Vagina (tissue), 2 donors: ENCODE measurements at regions not wholly inside any gene's neighbourhood (a gene's known extent, or its start where the extent isn't known, plus 50 kb on each side); places are given as distances from the start of the nearest gene placed in this dataset.

Source experiments
- DNase-seq, 2 donors: peaks; one replicate each; pipeline ENCODE4 v3.0.0-alpha.2; 2017; ENCODE audit errors: extremely low spot score in 2 of 2
- H3K27ac ChIP-seq: fragments of 200-600 bp; sonication (generic); one replicate; pipeline ENCODE4 v1.5.1; 2019
- H3K27me3 ChIP-seq: fragments of 200-600 bp; sonication (generic); one replicate; pipeline ENCODE4 v1.5.1; 2019
- H3K36me3 ChIP-seq, 2 donors: fragments of 200-600 bp; sonication (generic); one replicate each; pipeline ENCODE4 v1.5.1; 2017 to 2019
- H3K4me1 ChIP-seq: fragments of 200-600 bp; sonication (generic); one replicate; pipeline ENCODE4 v1.5.1; 2019
- H3K4me3 ChIP-seq, 2 donors: fragments of 200-600 bp; sonication (generic); 1 replicate in 1 of 2; 2 replicates in 1 of 2; pipeline ENCODE4 v1.5.1; 2016 to 2019
- H3K9me3 ChIP-seq: fragments of 200-600 bp; sonication (generic); one replicate; pipeline ENCODE4 v1.5.1; 2019
- POLR2A ChIP-seq, 2 donors: fragments of 450-650 bp; IDR thresholded peaks; one replicate each; pipeline ENCODE4 v1.6.1; 2017; ENCODE audit warnings: antibody characterized with exemption in 2 of 2, mild to moderate bottlenecking in 2 of 2, moderate library complexity in 2 of 2
- POLR2AphosphoS5 ChIP-seq, 2 donors: sonication (generic); formaldehyde crosslinking; IDR thresholded peaks; one replicate each; pipeline ENCODE4 v1.9.0; 2017; ENCODE audit warnings: antibody characterized with exemption in 2 of 2, mild to moderate bottlenecking in 2 of 2, low read depth in 1 of 2; ENCODE audit not compliant: insufficient read depth in 1 of 2
- intact Hi-C: fragments of 100-400 bp; cut with DNase I; formaldehyde crosslinking; loops from one replicate; pipeline ENCODE4 v1.15.1; 2023
- TF ChIP-seq, protein P1 (sequence below), 3 experiments: fragments of 450-650 bp in 2 of 3; fragments of 200-600 bp in 1 of 3; sonication (generic) in 1 of 3; IDR thresholded peaks; one replicate each; pipeline ENCODE4 v1.5.1; 2017 to 2019; ENCODE audit warnings: antibody characterized with exemption in 3 of 3, mild to moderate bottlenecking in 2 of 3, moderate library complexity in 2 of 3

DNA sequence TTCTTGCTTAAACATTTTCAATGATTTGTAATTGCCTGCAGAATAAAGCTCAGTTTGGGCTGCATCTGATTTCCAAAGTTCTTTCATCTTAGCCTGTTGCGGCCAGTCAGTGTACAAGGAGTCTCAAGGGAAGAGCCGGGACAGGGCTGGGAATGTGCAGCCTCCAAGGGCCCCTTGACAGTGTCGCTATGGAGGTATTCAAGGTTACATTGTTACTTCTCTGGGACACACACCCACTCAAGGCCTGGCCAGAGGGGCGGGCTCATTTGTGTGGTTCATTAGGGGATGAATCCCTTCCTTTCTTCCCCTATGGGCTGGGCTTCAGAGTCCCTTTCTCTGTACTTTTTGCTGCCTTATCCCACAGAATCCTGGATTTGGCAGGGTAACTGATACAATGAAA is 107.6 kb upstream of the CSF3R start:
- no peak overlapping the region for H3K27ac ChIP-seq
- H3K36me3 ChIP-seq: no peaks in the 10 kb centered on the region
- DNase-seq: no peak
- no peak overlapping the region for H3K4me3 ChIP-seq
- intact Hi-C loops: no loop called here
- H3K27me3 ChIP-seq: no peaks in the 10 kb centered on the region
- TF ChIP-seq, protein P1, sequence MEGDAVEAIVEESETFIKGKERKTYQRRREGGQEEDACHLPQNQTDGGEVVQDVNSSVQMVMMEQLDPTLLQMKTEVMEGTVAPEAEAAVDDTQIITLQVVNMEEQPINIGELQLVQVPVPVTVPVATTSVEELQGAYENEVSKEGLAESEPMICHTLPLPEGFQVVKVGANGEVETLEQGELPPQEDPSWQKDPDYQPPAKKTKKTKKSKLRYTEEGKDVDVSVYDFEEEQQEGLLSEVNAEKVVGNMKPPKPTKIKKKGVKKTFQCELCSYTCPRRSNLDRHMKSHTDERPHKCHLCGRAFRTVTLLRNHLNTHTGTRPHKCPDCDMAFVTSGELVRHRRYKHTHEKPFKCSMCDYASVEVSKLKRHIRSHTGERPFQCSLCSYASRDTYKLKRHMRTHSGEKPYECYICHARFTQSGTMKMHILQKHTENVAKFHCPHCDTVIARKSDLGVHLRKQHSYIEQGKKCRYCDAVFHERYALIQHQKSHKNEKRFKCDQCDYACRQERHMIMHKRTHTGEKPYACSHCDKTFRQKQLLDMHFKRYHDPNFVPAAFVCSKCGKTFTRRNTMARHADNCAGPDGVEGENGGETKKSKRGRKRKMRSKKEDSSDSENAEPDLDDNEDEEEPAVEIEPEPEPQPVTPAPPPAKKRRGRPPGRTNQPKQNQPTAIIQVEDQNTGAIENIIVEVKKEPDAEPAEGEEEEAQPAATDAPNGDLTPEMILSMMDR (IDR thresholded peaks at IDR 0.05): no peak
- no peak for TF ChIP-seq POLR2AphosphoS5 (IDR thresholded peaks at IDR 0.05; ENCODE audit: insufficient read depth in 1 of 2, low read depth in 1 of 2)
- TF ChIP-seq POLR2A (IDR thresholded peaks at IDR 0.05): no peak
- no peaks in the 10 kb centered on the region for H3K9me3 ChIP-seq
- H3K4me1 ChIP-seq: no peaks in the 10 kb centered on the region

DNA sequence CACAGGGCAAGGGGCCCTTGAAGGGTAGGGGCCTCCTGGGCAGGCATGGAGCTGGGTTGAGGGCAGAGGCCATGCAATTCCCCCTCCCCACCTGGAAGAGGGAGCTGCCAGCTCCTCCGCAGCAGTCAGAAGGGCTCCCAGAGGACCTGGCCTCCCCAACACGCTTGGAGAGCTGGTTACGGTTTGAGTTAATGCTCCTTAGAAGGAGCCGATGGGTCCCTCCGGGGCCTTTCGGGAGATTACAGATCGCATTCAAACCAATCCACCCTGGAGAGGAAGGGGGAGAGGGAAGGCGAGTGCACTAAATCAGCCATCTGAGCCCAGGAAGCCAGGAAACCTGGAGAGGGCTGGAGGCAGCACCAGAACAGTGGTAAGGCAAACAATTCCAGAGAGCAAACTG is 106.3 kb upstream of the CSF3R start:
- H3K27ac ChIP-seq: no peak overlapping the region
- H3K36me3 ChIP-seq: no peaks in the 10 kb centered on the region
- H3K27me3 ChIP-seq: no peaks in the 10 kb centered on the region
- TF ChIP-seq POLR2A (IDR thresholded peaks at IDR 0.05) (no peak), POLR2AphosphoS5 (IDR thresholded peaks at IDR 0.05; ENCODE audit: insufficient read depth in 1 of 2, low read depth in 1 of 2) (no peak)
- TF ChIP-seq, protein P1 (IDR thresholded peaks at IDR 0.05): no peak
- no peaks in the 10 kb centered on the region for H3K4me1 ChIP-seq
- no peak overlapping the region for H3K4me3 ChIP-seq
- intact Hi-C loops: no loop called here
- H3K9me3 ChIP-seq: no peaks in the 10 kb centered on the region
- no peak for DNase-seq

DNA sequence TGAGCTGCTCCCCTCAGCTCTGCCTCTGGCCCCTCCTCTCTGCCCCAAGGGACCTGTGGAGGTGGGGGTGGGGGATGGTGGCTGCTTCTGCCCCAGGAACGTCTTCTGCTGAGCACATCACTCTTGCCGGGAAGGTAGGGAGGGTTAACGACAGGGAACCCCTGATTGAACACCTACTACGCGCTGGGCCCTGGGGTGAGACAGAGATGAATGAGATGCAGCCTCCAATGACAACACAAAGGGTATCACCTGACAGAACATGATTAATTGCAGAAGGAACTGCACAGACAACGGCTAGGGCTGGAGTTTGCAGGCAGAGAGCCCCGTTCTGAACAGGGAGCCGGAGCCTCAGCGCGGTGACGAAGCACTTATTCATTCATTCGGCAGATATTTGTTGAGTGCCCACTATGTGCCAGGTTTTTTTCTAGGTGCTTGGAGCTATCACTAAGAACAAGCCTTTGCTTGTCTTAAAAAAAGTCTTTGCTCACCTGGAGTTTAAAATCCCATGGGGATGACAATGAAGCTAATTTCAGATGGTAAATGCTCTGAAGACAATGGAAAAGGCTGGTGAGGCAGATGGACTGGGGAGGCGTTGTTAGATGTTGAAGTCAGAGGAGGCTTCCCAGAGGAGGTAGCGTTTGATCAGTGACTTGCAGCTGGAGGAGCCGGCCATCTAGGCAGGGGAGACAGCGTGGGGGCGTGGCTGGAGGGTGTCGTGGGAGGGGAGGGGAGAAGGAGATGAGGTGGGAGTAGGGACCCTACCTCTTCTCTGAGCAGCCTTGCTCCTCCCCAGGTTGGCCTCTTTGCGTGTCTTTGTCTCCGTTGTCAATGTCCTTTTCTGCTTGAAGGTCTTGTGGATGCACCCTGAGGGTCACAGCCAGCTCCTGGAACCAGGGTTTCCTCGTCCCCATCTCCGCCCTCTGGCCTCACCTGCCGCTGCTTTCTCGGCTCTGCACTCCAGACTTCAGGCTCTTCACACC is 103.1 kb upstream of the CSF3R start:
- Histone ChIP-seq H3K36me3 (no peaks in the 10 kb centered on the region), H3K9me3 (no peaks in the 10 kb centered on the region), H3K4me3 (no peak overlapping the region), H3K4me1 (no peaks in the 10 kb centered on the region), H3K27me3 (no peaks in the 10 kb centered on the region), H3K27ac (no peak overlapping the region)
- intact Hi-C loops: no loop called here
- no peak for DNase-seq
- TF ChIP-seq POLR2AphosphoS5 (IDR thresholded peaks at IDR 0.05; ENCODE audit: insufficient read depth in 1 of 2, low read depth in 1 of 2) (no peak), POLR2A (IDR thresholded peaks at IDR 0.05) (no peak)
- TF ChIP-seq, protein P1 (IDR thresholded peaks at IDR 0.05): no peak

DNA sequence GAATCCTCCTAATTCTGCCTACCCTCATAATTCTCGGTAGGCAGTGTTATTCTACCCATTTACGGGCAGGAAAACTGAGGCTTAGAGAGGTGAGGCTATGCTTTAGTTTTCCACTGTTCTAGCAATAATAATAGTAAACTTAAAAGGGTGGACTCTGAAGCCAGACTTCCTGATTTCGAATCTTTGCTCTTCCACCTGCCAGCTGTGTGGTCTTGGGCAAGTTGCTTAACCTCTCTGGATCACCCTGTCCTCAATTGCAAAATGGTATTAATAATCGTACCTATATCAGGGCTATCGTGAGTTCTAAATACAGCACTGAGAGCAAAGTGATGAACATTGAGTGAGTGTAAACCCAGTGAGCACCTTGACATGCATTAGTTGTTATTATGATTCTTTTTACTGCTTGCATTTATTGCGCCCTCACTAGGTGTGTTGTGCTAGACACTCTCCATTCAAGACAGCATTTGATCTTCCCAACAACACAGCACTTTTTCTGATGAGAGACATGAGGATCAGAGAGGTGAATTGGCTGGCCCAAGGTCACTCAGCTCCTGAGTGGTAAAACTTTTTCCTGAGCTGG is 102.3 kb upstream of the CSF3R start:
- H3K4me3 ChIP-seq: no peak overlapping the region
- no peak for DNase-seq
- no peaks in the 10 kb centered on the region for H3K4me1 ChIP-seq
- intact Hi-C loops: no loop called here
- no peaks in the 10 kb centered on the region for H3K27me3 ChIP-seq
- TF ChIP-seq POLR2AphosphoS5 (IDR thresholded peaks at IDR 0.05; ENCODE audit: insufficient read depth in 1 of 2, low read depth in 1 of 2): no peak
- H3K27ac ChIP-seq: no peak overlapping the region
- no peaks in the 10 kb centered on the region for H3K36me3 ChIP-seq
- H3K9me3 ChIP-seq: no peaks in the 10 kb centered on the region

DNA sequence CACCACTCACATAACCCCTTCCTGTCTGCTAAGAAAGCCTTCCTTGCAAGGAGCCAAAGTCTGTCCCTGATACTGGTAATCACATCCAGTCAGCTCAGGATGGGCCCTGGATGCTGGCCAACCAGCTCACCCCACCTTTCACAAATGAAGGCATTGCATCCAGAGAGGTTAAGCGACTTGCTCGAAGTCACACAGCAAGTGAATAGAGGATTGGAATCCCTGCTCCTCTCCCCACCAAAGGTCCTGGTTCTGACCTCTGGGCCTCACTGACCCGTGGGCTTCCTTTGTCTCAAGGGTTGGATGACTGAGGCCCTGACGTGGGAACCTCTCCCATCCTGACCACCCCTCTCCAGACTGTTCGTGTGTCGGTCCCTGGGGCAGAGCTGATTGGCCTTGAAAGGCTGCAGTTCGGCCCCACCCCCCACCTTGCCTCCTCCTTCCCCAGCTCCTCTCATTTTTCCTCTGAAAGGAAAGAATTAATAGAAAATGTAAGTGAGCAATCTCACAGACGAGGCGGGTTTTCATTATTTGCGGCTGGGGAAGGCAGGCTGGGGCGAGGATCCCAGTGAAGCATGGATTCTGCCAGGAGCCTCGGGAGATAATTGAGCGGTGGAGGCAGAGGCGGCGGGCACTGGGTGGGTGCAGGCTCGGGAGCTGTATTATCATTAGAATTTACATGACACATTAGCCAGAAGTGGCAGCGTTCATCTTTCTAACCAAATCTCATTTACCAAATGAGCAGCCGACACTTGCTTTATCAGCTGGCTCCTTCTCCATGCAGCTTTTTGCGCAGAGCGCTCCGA is 101.5 kb upstream of the CSF3R start:
- no peak overlapping the region for H3K4me3 ChIP-seq
- no peaks in the 10 kb centered on the region for H3K4me1 ChIP-seq
- H3K27ac ChIP-seq: no peak overlapping the region
- H3K9me3 ChIP-seq: no peaks in the 10 kb centered on the region
- no peaks in the 10 kb centered on the region for H3K36me3 ChIP-seq
- no peak for TF ChIP-seq POLR2A (IDR thresholded peaks at IDR 0.05)
- TF ChIP-seq POLR2AphosphoS5 (IDR thresholded peaks at IDR 0.05; ENCODE audit: insufficient read depth in 1 of 2, low read depth in 1 of 2): no peak
- TF ChIP-seq, protein P1 (IDR thresholded peaks at IDR 0.05): no peak
- no peak for DNase-seq
- H3K27me3 ChIP-seq: no peaks in the 10 kb centered on the region
- intact Hi-C loops: no loop called here
